GM19468 (cell line): ENCODE measurements at regions not wholly inside any gene's neighbourhood (a gene's known extent, or its start where the extent isn't known, plus 50 kb on each side); places are given as distances from the start of the nearest gene placed in this dataset.

Source experiments
- ATAC-seq: cut with Tn5 transposase; IDR thresholded peaks from one replicate; pipeline ENCODE4 v1.9.1; 2021; ENCODE audit warnings: mild to moderate bottlenecking, moderate library complexity, moderate number of reproducible peaks; ENCODE audit not compliant: unreplicated experiment; ENCODE audit errors: extremely low read depth

DNA sequence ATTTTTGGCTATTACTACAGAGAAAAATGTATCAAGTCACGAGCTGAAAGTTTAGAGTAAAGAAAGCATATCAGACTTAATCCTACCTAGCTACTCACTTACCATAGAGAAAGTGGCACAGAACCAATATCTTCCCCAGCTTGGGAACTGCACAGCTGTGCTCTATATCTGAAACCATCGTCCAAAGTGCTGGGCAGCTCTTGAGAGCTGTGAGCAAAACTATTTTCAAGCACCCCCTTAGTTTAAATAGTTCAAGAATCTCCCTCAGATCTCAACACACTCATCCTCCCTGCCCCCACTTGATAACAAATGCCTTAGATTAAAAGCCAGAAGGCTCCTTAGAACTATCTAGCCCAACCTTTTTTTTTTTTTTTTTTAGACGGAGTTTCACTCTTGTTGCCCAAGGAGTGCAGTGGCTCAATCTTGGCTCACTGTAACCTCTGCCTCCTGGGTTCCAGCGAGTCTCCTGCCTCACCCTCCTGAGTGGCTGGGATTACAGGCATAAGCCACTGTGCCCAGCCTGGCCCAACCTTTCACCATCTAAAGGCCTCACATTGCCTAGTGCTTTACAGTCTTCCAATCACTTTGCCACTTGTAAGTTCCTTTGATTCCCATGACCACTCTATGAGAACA is 94.2 kb upstream of the APC start:
- no peak for ATAC-seq

DNA sequence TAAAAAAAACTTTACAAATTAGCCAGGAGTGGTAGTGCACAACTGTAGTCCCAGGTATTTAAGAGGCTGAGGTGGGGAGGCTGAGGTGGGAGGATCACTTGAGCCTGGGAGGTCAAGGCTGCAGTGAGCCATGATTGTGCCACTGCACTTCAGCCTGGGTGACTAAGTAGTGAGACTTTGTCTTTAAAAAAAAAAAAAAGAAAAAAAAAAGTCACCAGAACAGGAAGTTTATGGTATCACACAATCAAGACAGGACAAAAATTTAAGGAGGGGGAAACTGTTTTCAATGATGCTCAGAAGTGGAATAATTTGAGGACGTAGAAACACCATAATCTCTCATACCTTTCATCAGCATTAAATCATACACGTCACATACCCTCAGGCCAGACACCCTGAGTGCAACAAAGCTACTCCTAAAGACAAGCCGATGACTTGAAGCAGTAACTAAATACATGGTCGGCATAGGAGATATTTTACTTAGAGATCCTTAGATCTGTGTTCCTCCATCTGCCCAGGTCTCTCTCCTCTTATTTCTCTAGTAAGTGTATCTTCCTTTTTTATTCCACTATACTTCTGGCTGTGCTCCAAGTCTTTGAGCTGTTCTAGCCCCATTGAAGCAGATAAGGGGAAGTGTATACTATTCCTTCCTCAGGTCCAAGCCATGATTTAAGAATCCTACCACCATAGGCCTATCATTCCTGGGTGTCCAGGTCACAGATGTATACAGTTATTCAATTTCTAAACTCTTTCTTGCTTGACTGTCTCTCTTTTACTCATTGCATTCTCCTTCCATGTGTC is 91.3 kb upstream of the APC start:
- no peak for ATAC-seq

DNA sequence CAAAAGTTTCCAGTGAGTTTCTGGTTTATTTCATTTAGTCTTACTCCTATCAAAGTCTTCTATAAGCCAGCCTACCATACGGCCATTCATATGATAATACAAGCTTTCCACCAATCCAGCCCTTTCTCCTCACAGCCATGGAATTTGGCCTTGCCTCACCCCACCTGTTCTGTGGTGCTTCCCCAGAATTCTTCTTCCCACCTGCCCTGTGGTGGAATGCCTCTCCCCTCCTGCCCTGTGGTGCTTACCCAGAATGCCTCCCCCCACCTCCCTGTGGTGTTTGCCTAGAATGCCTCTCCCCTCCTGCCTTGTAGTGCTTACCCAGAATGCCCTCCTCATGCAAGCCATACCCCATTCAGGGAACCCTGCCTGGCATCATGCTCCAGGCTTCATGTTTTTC is 90.3 kb upstream of the APC start:
- no peak for ATAC-seq

DNA sequence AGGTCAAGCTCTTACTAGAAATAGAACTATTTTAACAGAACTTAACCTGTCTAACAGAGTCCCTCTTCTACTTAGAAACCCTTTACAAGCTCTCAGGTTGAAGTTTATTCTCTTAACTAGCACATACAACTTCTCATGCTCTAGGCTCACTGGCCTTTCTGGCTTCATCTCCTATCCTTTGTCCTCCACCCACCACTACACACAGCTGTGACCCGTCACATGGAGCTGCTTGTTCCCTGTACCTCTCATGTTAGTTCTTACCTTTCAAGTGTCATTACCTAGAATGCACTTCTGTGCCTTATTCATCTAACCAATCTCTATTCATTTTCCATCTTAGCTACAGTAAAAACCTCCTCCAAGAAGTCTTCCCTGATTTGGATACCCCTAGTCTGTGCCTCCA is 89.4 kb upstream of the APC start:
- ATAC-seq: no peak

DNA sequence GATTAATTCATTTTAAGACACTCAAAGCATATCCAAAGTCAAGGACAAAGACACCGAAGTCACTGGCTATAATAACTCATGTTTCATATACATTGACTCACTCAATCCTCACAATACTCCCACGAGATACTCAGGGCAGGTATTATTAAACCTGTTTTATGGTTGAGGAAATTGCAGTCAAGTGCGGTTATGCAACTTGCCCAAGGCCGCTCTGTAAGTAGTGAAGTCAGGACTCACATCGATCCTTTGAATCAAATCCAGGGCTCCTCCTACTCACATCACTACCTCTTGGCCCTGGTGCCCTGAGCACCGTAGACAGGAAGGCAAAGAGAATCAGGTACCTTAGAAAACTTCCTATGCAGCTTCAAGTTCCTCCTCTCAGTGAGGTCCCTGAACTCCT is 87.8 kb upstream of the APC start:
- no peak for ATAC-seq

DNA sequence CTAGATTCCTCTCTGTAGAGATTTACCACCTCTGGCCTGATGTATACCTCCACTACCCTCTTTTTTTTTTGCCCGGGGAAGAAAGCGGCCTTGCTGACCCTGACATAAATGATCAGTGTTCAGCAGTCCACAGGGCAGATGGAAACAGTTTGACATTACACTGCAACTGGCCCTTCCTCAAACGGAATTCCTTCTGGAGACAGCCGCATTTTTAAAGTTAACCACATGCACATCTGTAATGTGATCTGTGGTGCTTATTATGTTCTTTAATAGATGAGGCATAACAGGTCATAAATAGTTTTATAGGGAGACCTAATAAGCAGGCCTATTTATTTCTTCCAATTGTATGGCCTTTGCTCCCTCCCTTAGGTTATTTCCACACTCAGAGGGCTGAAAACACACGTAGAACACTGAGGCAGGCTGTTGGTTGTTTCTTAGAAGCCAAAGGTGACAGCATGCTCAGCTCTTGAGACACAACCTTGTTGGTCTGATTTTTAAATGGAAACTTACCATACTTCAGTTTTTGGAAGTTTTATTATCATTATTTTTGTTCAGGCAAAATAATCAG is 84.0 kb upstream of the APC start:
- no peak for ATAC-seq

DNA sequence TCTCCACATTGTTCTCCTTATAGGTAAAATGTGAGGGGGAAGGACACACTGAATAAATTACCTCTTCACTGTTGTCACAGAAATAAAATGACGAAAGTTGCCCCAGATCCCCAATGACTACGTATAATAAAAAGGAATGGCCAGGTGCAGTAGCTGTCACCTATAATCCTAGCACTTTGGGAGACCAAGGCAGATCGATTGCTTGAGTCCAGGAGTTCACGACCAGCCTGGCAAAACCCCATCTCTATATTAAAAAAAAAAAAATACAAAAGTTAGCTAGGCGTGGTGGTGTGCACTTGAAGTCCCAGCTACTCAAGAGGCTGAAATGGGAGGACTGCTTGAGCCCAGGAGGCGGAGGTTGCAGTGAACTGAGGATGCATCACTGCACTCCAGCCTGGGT is 82.2 kb upstream of the APC start:
- no peak for ATAC-seq

DNA sequence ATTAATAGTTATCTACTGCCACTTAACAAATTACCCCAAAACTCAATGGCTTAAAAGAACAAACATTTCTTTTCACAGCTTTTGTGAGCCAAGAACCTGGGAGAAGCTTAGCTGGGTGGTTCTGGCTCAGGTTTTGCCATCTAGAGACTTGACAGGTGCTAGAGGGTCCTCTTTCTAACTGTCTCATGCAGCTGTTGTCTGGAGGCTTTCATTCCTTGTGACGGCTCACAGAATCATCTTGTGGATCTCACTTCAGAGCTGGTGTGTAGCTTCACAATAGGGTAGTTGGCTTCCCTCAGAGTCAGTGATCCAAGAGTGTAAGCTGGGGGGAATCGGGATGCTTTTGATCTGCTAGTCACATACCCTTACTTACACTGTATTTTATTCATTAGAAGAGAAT is 81.2 kb upstream of the APC start:
- no peak for ATAC-seq

DNA sequence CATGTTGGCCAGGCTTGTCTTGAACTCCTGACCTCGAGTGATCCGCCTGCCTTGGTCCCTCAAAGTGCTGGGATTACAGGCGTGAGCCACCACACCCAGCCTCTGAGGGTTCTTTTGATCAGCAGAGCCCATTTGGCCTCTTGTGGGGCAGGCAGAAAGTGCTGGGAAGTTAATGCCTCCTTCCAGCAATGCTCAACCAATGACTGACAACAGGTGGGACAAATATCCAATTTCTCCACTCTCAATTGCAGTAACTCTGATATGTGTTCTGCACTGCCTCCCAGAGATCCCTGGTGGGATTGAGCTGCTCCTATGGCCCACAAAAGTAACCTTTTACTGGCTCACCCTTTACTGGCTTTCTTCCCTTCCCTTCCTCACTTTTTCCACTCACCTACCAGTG is 79.9 kb upstream of the APC start:
- ATAC-seq: no peak

DNA sequence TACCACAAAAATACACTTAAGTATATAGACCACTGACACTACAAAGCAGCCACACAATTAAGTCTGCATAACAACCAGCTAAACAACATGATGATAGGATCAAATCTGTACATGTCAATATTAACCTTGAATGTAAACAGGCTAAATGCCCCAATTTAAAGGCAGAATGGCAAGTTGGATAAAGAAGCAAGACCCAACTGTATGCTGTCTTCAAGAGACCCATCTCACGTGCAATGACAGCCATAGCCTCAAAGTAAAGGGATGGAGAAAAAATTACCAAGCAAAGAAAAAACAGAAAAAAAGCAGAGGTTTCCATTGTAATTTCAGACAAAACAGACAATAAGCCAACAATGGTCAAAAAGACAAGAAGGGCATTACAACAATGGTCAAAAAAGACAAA is 77.3 kb upstream of the APC start:
- ATAC-seq: no peak

DNA sequence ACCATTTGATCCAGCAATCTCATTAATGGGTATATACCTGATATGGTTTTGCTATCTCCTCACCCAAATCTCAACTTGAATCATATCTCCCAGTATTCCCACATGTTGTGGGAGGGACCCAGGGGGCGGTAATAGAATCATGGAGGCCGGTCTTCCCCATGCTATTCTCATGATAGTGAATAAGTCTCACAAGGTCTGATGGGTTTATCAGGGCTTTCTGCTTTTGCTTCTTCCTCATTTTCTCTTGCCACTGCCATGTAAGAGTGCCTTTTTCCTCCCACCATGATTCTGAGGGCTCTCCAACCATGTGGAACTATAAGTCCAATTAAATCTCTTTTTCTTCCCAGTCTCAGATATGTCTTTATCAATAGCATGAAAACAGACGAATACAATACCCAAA is 74.5 kb upstream of the APC start:
- ATAC-seq: no peak

DNA sequence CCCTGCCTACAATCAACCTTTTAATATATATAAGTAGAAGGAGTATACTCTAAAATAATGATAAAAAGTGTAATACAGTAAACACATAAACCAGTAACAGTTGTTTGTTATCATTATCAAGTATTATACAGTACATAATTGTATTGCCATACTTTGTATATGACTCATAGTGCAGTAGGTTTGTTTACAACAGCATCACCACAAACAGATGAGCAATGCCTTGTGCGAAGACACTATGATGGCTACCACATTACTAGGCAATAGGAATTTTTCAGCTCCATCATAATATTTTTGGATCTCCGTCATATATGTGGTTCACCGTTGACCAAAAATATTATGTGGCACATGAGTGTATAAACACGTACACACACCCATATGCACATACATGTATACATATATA is 69.7 kb upstream of the APC start:
- no peak for ATAC-seq

DNA sequence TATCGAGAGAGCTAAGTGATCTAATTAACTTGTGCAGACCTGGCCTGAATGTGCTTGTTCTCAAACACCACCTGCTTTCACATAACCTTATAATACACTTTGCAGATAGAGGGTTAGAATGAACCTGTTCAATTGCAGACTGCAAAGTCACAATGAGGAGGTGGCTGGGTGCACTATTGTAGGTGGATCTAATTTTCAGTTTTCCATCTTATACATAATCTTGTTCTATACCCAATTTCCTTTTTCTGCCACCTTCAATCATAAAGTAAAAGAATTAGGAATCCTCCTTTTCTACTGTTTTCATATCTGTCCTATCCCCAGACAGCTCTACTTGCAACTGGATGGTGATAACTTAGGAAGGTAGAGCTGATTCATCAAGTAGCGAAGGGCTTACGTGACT is 68.8 kb upstream of the APC start:
- ATAC-seq: no peak

DNA sequence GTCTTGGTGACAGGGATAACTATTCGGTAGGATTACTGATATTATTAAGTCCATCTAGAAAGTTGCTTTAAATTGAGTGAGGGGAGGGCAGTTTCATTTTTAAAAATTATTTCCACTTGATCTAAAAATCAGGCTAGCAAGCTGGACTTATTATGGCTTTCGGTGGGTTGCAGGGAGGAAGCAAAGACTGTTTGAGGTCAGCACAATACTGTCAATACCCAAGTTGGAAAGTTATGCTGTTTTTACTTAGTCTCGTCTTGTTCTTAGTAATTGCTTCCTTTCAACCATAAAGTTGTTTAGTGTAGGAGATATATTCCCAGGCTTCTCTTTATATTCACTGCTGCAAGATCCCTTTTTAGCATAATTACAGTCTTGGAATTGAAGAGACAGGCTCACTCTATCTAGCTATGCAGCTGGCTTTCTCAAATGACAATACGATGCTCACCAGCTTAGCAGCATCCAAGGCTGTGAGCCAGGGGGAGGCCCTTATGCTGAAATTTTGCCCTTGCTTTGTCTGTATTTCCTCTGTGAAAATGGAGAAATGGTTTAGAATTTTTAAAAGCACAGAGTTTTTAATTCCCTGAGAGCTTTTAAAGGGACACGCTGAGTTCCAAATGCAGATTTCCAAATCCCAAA is 68.2 kb upstream of the APC start:
- ATAC-seq: no peak

DNA sequence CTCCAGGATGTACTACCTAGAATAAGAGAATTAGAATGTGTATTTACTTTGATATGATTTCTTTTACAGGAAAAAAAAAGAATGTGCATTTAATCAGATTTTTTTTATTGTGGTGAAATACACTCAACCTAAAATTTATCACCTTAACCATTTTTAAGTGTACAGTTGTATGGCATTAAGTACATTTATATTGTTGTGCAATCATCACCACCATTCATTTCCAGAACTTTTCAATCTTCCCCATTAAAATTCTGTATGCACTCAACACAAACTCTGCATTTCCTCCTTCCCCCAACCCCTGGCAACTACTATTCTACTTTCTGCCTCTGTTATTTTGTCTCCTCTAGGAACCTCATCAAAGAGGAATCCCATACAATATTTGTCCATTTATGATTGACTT is 66.0 kb upstream of the APC start:
- ATAC-seq: no peak

DNA sequence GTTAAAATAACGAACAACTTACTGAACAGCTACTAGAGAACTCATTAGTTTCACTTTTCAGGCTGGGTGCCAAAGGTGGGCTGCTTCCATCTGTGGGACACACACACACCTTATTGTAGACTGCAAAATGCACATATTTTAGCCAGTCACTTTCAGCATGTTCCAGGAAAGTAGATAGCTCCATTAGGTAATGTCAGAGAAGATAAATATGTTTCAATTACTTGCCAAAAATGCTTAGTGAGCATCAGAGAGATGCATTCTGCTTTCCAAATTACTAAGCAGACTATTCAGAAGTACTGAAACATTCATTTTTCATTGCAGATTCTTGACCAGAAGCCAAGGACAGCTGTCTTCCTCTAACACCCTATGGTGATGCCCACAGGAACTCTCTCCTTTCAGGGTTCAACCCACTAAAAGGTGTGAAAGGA is 56.2 kb upstream of the APC start:
- ATAC-seq: peak; percentile 46

DNA sequence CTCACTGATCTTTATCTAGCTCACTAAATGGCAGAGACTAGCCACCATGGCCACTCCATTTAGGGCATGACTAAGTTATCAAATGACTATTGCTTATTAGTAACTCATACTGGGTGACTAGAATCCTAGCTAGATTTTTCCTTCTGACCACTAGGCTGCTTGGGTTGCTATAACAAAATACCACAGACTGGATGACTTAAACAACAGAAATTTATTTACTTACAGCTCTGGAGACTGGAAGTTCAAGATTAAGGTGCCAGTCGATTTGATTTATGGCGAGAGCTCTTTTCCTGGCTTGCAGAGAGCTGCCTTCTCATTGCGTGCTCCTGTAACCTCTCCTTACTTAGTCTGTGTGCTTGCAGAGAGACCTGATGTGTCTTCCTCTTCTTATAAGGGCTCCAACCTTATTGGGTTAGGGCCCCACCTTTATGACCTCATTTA is 55.0 kb upstream of the APC start:
- no peak for ATAC-seq

DNA sequence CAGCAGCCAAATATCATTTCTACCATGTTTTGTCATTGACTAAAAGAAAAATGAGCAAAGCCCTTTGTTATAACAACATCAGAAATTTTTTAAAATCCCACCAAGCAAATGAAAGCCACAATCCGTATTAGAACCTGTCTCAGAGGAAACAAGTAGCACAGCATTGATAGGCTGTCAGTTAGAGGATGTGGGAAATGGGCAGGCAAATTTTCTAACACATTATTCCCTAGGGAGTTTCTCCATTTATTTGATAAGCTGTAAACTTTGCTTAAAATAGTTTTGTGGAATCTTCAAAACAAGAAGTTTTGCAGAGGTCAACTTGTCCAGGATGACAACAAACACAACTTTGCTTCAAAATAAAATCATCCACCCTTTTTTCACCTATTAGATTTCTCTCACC is 53.6 kb upstream of the APC start:
- ATAC-seq: no peak

DNA sequence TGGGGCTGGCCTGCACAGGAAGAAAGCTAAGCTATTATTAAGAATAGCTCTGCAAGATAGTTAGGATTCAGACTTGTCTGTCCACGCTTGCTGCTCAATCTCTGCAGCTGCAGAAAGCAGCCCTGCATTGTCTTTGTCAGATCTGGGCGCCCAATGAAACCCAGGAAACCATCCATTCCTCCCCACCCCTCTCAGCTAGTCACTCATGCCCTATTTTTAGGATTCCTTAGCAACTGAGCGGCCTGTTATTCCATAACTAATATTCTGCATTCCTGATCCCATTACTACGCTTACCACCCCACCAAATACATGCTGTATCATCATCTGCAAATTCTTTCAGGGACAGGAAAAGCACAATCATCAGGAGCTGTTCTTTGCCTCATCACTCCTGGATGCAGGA is 52.9 kb upstream of the APC start:
- no peak for ATAC-seq

DNA sequence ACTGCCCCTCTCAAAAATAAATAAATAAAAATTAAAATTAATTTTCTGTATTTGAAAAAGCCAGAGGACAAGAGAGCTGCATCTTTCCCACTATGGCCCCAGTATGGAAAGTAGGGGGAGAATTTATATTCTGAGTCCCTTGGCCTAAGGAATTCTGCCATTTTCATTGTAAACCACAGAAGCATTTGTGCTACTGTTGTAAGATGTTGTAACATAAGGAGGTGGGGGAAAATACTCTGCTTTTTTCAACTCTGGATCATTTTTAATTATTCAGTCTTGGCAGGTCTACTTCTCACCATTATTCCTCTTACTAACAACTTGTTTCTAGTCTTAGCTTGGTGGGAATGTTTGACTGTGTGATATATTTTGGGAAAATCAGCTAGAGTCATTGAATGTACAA is 52.3 kb upstream of the APC start:
- no peak for ATAC-seq

DNA sequence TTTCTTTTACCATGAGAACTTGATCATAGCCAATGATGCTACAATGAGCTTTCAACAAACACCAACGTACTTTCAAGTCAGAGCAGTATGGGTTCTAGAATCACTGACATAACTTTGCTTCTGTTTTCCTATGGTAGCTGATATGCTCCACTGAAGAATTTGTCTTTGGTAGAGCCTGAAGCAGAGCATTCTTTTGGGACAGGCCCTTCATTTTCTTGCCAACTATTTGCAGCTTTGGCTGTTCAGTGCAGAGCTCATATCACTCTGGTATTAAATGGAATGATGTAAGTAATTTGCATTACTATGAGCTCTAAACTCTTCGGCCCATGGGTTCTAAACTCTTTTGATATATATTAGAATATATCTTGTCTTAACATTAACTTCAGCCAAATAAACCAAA is 51.8 kb upstream of the APC start:
- ATAC-seq: no peak
